H7 (cell line): ENCODE measurements at regions not wholly inside any gene's neighbourhood (a gene's known extent, or its start where the extent isn't known, plus 50 kb on each side); places are given as distances from the start of the nearest gene placed in this dataset.
A peak's percentile ranks its signal among the peaks of the same experiment; 100 is the strongest.
"Not testable (repeated sequence)": the region's sequence is repeated elsewhere in the genome, so short reads cannot be mapped to it uniquely, and the experiment has no call there.

Experiments
- DNase-seq: peaks from one replicate; pipeline ENCODE4 v3.0.0; 2012
- H3K27me3 ChIP-seq: 2 replicates; pipeline ENCODE4 v1.6.0; 2011; ENCODE audit warnings: mild to moderate bottlenecking, low read length; ENCODE audit not compliant: control insufficient read depth, insufficient read depth
- H3K36me3 ChIP-seq: replicated peaks from 2 replicates; pipeline ENCODE4 v1.5.1; 2011; ENCODE audit warnings: low read length; ENCODE audit not compliant: control insufficient read depth, insufficient read depth
- H3K4me3 ChIP-seq: 2 replicates; pipeline ENCODE4 v1.5.1; 2011; ENCODE audit warnings: low read depth, mild to moderate bottlenecking, control low read depth, low read length, moderate library complexity; ENCODE audit not compliant: insufficient read depth

GRCh38 chr7:131039836-131040235 is 287.8 kb upstream of the MKLN1 start:
- no peak for DNase-seq
- Histone ChIP-seq H3K4me3 (no peak overlapping the region), H3K36me3 (no peaks in the 10 kb centered on the region), H3K27me3 (no peaks in the 10 kb centered on the region)

GRCh38 chr7:131040467-131040932 is 287.2 kb upstream of the MKLN1 start:
- peak; percentile 71 for DNase-seq
- Histone ChIP-seq H3K36me3 (no peaks in the 10 kb centered on the region), H3K4me3 (no peak overlapping the region), H3K27me3 (no peaks in the 10 kb centered on the region)

GRCh38 chr7:131041012-131041695 is 286.5 kb upstream of the MKLN1 start:
- H3K27me3 ChIP-seq, DNase-seq, H3K4me3 ChIP-seq, H3K36me3 ChIP-seq: not testable (repeated sequence)

DNA sequence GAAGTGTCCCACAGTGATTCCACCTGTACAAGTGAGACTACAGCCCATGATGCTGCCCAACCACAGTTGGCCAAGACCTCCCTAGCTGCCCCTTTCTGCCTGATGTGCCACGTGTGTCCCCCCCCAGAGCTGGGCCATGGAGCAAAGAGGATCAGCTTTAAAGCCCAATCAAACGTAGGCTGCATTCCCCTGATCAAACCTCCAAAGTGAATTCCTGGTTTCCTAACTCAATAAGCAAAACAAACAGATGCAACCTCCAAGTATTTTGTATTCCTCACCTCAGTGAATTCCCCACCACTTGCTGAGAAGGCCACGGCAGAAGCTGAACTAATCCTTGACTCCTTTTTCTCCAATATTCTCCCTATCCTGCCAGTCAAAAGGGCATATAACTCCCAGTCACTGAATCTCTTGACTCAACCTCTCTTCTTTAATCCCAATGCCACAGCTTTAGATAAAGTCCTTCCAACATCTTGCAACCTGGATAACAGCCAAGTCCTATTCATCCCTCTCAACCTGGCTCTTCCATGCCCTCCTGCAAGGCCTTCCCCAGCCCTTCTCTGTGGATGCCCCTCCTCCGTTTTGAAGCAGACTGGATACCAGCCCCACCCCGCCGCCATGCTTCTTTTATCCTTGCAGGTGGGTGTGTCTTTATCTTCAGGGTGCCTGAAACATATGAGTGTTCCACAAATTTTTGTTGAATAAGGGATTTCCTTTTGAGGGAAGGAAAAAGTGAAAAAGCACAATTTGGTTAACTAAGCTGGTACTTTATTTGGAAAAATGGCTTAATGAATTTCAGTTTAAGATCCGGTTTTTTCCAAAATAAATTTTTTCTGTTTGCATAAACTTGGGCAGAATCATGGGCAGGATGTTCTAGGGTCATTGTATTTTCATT is 285.2 kb upstream of the MKLN1 start:
- peak; percentile 51 for DNase-seq
- Histone ChIP-seq H3K27me3 (no peaks in the 10 kb centered on the region), H3K36me3 (no peaks in the 10 kb centered on the region), H3K4me3 (no peak overlapping the region)

GRCh38 chr7:131045526-131045925 is 282.1 kb upstream of the MKLN1 start:
- no peak overlapping the region for H3K4me3 ChIP-seq
- no peak for DNase-seq
- H3K27me3 ChIP-seq: no peaks in the 10 kb centered on the region
- no peaks in the 10 kb centered on the region; the same call in 1 of the 2 replicates for H3K36me3 ChIP-seq

DNA sequence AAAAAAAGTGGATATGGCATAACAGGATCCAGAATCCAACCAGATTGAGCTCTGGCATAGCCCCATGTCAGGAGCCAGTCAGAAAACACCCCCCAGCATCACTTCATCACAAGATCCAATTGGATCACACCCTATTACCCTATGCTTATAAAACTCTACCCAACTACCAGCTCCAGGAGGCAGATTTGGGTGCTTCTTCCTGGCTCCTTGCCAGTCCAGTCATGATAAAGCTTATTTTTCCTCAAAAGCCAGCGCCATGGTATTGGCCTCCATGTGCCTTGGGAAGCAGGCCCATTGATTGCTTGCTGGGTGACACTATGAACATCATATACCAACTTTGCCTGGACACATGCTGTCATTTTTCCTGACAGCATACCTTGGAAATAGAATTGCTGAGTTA is 281.4 kb upstream of the MKLN1 start:
- H3K36me3 ChIP-seq: no peaks in the 10 kb centered on the region; the same call in 1 of the 2 replicates
- no peak for DNase-seq
- no peak overlapping the region for H3K4me3 ChIP-seq
- H3K27me3 ChIP-seq: no peaks in the 10 kb centered on the region

GRCh38 chr7:131047651-131048304 is 279.9 kb upstream of the MKLN1 start:
- H3K36me3 ChIP-seq: no peaks in the 10 kb centered on the region; the same call in 1 of the 2 replicates
- no peak overlapping the region for H3K4me3 ChIP-seq
- no peaks in the 10 kb centered on the region for H3K27me3 ChIP-seq
- no peak for DNase-seq

GRCh38 chr7:131051304-131051703 is 276.4 kb upstream of the MKLN1 start:
- DNase-seq: no peak
- H3K36me3 ChIP-seq: no peaks in the 10 kb centered on the region; the same call in 1 of the 2 replicates
- H3K4me3 ChIP-seq: no peak overlapping the region
- H3K27me3 ChIP-seq: no peaks in the 10 kb centered on the region

- no peaks in the 10 kb centered on the region for H3K27me3 ChIP-seq
- no peaks in the 10 kb centered on the region; the same call in 1 of the 2 replicates for H3K36me3 ChIP-seq
- no peak overlapping the region for H3K4me3 ChIP-seq
- DNase-seq: no peak
These were observed 275.3 kb upstream of the MKLN1 start for GRCh38 chr7:131052285-131052904.

DNA sequence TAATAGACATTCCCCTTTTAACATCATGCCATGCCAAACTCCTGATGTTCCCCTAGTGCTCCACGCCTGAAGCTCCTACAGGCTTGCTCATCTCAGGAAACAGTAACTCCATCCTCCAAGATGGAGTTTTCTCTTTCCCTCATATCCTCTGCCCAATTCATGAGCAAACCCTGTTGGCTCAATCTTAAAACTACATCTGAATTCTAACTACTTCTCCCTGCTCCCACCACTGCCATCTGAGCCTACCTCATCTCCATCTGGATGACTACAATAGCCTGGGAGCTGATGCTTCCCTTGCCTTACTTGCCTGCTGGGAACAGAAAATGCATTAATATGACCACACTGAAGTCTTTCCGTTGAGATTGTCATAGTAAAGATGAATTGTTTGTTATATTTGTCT is 271.7 kb upstream of the MKLN1 start:
- Histone ChIP-seq H3K36me3 (no peaks in the 10 kb centered on the region), H3K27me3 (no peaks in the 10 kb centered on the region), H3K4me3 (no peak overlapping the region)
- DNase-seq: peak; percentile 39

DNA sequence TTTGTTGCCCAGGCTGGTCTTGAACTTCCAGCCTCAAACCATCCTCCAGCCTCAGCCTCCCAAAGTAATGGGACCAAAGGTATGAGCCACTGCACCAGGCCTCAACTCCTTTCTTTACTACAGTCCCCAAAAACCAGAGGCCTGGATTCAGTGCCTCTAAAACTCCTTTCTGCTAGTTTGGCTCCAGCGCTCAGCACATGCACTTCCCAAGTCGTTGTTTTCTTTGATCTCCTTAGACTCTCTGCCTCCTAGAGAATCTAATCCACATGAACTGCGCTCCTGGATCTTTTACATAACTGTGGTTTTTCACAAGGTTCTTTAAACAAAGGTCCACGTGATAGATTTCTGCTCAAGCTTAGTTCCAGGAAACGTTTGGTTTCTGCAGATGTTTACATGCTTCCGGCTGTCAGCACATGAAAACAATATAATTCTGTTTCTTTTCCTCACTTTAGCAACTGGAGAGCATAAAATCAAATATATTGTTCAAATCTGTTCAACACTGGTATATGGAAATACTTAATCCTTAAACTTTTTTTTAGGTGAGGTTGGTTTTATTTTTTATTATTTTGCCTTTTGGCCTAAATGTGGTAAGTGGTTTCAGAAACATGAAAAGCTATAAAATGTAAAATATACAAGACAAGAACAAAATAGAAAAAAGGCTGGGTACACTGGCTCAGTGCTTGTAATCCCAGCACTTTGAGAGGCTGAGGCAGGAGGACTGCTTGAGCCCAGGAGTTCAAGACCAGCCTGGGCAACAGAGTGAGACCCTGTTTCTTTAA is 270.5 kb upstream of the MKLN1 start:
- no peak for DNase-seq
- no peaks in the 10 kb centered on the region for H3K36me3 ChIP-seq
- H3K4me3 ChIP-seq: no peak overlapping the region
- H3K27me3 ChIP-seq: no peaks in the 10 kb centered on the region

- H3K36me3 ChIP-seq: no peaks in the 10 kb centered on the region
- H3K4me3 ChIP-seq: no peak overlapping the region
- no peaks in the 10 kb centered on the region for H3K27me3 ChIP-seq
- no peak for DNase-seq
These were observed 269.9 kb upstream of the MKLN1 start for GRCh38 chr7:131057794-131058070.

DNA sequence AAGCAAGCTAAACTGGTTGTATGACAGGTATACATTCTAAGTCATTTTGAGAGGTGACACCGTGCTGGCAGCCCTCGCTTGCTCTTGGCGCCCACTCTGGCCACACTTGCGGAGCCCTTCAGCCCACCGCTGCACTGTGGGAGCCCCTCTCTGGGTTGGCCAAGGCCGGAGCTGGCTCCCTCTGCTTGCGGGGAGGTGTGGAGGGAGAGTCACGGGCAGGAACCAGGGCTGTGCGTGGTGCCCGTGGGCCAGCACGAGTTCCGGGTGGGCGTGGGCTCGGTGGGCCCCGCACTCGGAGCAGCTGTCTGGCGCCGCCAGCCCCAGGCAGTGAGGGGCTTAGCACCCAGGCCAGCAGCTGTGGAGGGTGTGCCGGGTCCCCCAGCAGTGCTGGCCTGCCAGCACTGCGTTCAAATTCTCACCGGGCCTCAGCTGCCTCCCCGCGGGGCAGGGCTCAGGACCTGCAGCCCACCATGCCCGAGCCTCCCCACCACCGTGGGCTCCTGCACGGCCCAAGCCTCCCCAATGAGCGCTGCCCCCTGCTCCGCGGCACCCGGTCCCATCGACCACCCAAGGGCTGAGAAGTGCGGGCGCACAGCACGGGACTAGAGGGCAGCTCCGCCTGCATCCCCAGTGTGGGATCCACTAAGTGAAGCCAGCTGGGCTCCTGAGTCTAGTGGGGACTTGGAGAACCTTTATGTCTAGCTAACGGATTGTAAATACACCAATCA is 269.0 kb upstream of the MKLN1 start:
- H3K4me3 ChIP-seq, H3K27me3 ChIP-seq, DNase-seq, H3K36me3 ChIP-seq: not testable (repeated sequence)
